DND-41 (cell line): ENCODE measurements at regions not wholly inside any gene's neighbourhood (a gene's known extent, or its start where the extent isn't known, plus 50 kb on each side); places are given as distances from the start of the nearest gene placed in this dataset.
"Not testable (repeated sequence)": the region's sequence is repeated elsewhere in the genome, so short reads cannot be mapped to it uniquely, and the experiment has no call there.

Source experiments
- EZH2 ChIP-seq: IDR thresholded peaks from 3 replicates; pipeline ENCODE4 v1.6.1; 2012; ENCODE audit warnings: borderline replicate concordance, low read depth, mild to moderate bottlenecking, moderate library complexity, low read length, inconsistent platforms; ENCODE audit not compliant: severe bottlenecking
- TF ChIP-seq, protein P1 (sequence below): IDR thresholded peaks from 2 replicates; pipeline ENCODE4 v1.5.1; 2012; ENCODE audit warnings: borderline replicate concordance, low read length, moderate library complexity, mild to moderate bottlenecking; ENCODE audit not compliant: poor library complexity, severe bottlenecking; ENCODE audit errors: extremely low read depth

DNA sequence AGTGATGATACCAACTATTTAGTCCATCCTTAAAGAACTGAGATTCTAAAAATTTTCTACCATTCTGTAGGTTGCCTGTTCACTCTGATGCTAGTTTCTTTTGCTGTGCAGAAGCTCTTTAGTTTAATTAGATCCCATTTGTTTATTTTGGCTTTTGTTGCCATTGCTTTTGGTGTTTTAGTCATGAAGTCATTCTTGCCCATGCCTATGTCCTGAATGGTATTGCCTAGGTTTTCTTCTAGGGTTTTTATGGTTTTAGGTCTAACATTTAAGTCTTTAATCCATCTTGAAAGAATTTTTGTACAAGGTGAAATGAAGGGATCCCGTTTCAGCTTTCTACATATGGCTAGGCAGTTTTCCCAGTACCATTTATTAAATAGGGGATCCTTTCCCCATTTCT, 63.9 kb upstream of the TNFSF4 start:
- TF ChIP-seq, protein P1, sequence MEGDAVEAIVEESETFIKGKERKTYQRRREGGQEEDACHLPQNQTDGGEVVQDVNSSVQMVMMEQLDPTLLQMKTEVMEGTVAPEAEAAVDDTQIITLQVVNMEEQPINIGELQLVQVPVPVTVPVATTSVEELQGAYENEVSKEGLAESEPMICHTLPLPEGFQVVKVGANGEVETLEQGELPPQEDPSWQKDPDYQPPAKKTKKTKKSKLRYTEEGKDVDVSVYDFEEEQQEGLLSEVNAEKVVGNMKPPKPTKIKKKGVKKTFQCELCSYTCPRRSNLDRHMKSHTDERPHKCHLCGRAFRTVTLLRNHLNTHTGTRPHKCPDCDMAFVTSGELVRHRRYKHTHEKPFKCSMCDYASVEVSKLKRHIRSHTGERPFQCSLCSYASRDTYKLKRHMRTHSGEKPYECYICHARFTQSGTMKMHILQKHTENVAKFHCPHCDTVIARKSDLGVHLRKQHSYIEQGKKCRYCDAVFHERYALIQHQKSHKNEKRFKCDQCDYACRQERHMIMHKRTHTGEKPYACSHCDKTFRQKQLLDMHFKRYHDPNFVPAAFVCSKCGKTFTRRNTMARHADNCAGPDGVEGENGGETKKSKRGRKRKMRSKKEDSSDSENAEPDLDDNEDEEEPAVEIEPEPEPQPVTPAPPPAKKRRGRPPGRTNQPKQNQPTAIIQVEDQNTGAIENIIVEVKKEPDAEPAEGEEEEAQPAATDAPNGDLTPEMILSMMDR = not testable (repeated sequence)
- TF ChIP-seq EZH2 = not testable (repeated sequence)
